ENCODE measurements at regions not wholly inside any gene's neighbourhood (a gene's known extent, or its start where the extent isn't known, plus 50 kb on each side); places are given as distances from the start of the nearest gene placed in this dataset.

GRCh38 chr11:123301696-123302400 is 106.8 kb upstream of the CLMP start:
- peak; percentile 79 for DNase-seq

- DNase-seq, result no peak
These were observed 106.1 kb upstream of the CLMP start for GRCh38 chr11:123301013-123301591.

GRCh38 chr11:123299721-123300120 is 104.7 kb upstream of the CLMP start:
- no peak for DNase-seq

GRCh38 chr11:123298488-123299447 is 103.7 kb upstream of the CLMP start:
- DNase-seq, result no peak

GRCh38 chr11:123292647-123293046 is 97.6 kb upstream of the CLMP start:
- no peak for DNase-seq

- no peak for DNase-seq
These were observed 96.3 kb upstream of the CLMP start for GRCh38 chr11:123291201-123291869.

GRCh38 chr11:123286761-123287160 is 91.7 kb upstream of the CLMP start:
- DNase-seq, result no peak

- DNase-seq, result no peak
These were observed 91.2 kb upstream of the CLMP start for GRCh38 chr11:123286255-123286654.

GRCh38 chr11:123284454-123284853 is 89.4 kb upstream of the CLMP start:
- no peak for DNase-seq

- DNase-seq, result no peak
These were observed 87.5 kb upstream of the CLMP start for GRCh38 chr11:123282597-123282996.

GRCh38 chr11:123273616-123274015 is 78.6 kb upstream of the CLMP start:
- no peak for DNase-seq

- DNase-seq, result no peak
These were observed 77.5 kb upstream of the CLMP start for GRCh38 chr11:123272565-123272964.

- DNase-seq, result no peak
These were observed 73.1 kb upstream of the CLMP start for GRCh38 chr11:123268156-123268555.

GRCh38 chr11:123265951-123266350 is 70.9 kb upstream of the CLMP start:
- DNase-seq, result no peak

- no peak for DNase-seq
These were observed 69.4 kb upstream of the CLMP start for GRCh38 chr11:123264431-123264780.

GRCh38 chr11:123261345-123262106 is 66.5 kb upstream of the CLMP start:
- DNase-seq, result peak; percentile 74

GRCh38 chr11:123260511-123261211 is 65.6 kb upstream of the CLMP start:
- no peak for DNase-seq

GRCh38 chr11:123258877-123259276 is 63.8 kb upstream of the CLMP start:
- DNase-seq, result no peak

GRCh38 chr11:123257370-123257769 is 62.3 kb upstream of the CLMP start:
- no peak for DNase-seq

GRCh38 chr11:123255909-123256308 is 60.9 kb upstream of the CLMP start:
- DNase-seq, result no peak

GRCh38 chr11:123254357-123254756 is 59.3 kb upstream of the CLMP start:
- no peak for DNase-seq

GRCh38 chr11:123253911-123254310 is 58.9 kb upstream of the CLMP start:
- no peak for DNase-seq

All from stimulated activated CD4-positive, alpha-beta T cell treated with anti-CD3 and anti-CD28 coated beads, Interleukin-1b, Interleukin-23, amount 100 ng/mL, for 48 hours (primary cell).